H9 (cell line): ENCODE measurements at regions not wholly inside any gene's neighbourhood (a gene's known extent, or its start where the extent isn't known, plus 50 kb on each side); places are given as distances from the start of the nearest gene placed in this dataset.

Source experiments
- DNase-seq: peaks from one replicate; pipeline ENCODE4 v3.0.0-alpha.2; 2017
- H2AFZ ChIP-seq: one replicate; pipeline ENCODE4 v1.6.1; 2013; ENCODE audit warnings: mild to moderate bottlenecking, low read length, control low read depth, moderate library complexity
- H2AK5ac ChIP-seq: 2 replicates; pipeline ENCODE4 v1.6.1; 2013; ENCODE audit warnings: low read length, control low read depth, mixed read lengths; ENCODE audit not compliant: insufficient read length
- H2BK120ac ChIP-seq: one replicate; pipeline ENCODE4 v1.6.1; 2013; ENCODE audit warnings: low read depth, mild to moderate bottlenecking, low read length, control low read depth, inconsistent platforms; ENCODE audit not compliant: poor library complexity, severe bottlenecking
- H2BK12ac ChIP-seq: 2 replicates; pipeline ENCODE4 v1.6.1; 2013; ENCODE audit warnings: low read length, control low read depth, mixed read lengths, low read depth; ENCODE audit not compliant: insufficient read length
- H2BK15ac ChIP-seq: 2 replicates; pipeline ENCODE4 v1.6.1; 2013; ENCODE audit warnings: low read depth, low read length, control low read depth
- H2BK20ac ChIP-seq: one replicate; pipeline ENCODE4 v1.6.1; 2013; ENCODE audit warnings: low read depth, mild to moderate bottlenecking, low read length, control low read depth, inconsistent platforms; ENCODE audit not compliant: poor library complexity, severe bottlenecking
- H2BK5ac ChIP-seq: 2 replicates; pipeline ENCODE4 v1.6.1; 2013; ENCODE audit warnings: low read length, control low read depth, mixed read lengths; ENCODE audit not compliant: insufficient read length
- H3K14ac ChIP-seq: 2 replicates; pipeline ENCODE4 v1.6.1; 2013; ENCODE audit warnings: low read length, control low read depth; ENCODE audit not compliant: insufficient read depth
- H3K18ac ChIP-seq: 2 replicates; pipeline ENCODE4 v1.6.1; 2013; ENCODE audit warnings: low read depth, mild to moderate bottlenecking, mixed read lengths, low read length, control low read depth; ENCODE audit not compliant: insufficient read length
- H3K23ac ChIP-seq: 2 replicates; pipeline ENCODE4 v1.6.1; 2013; ENCODE audit warnings: low read length, control low read depth, mixed read lengths, low read depth; ENCODE audit not compliant: insufficient read length
- H3K23me2 ChIP-seq: 2 replicates; pipeline ENCODE4 v1.6.1; 2013; ENCODE audit warnings: low read depth, mild to moderate bottlenecking, mixed read lengths, low read length, control low read depth; ENCODE audit not compliant: insufficient read length, poor library complexity, severe bottlenecking
- H3K27ac ChIP-seq: 2 replicates; pipeline ENCODE4 v1.5.1; 2013; ENCODE audit warnings: low read length, control low read depth, mixed read lengths, low read depth; ENCODE audit not compliant: insufficient read length
- H3K27me3 ChIP-seq: 2 replicates; pipeline ENCODE4 v1.6.1; 2013; ENCODE audit warnings: low read length, control low read depth, inconsistent platforms; ENCODE audit not compliant: insufficient read depth
- H3K4ac ChIP-seq: 2 replicates; pipeline ENCODE4 v1.6.1; 2013; ENCODE audit warnings: low read depth, mild to moderate bottlenecking, control low read depth, inconsistent platforms, low read length, moderate library complexity
- H3K4me1 ChIP-seq: 2 replicates; pipeline ENCODE4 v1.6.1; 2013; ENCODE audit warnings: low read length, control low read depth, inconsistent platforms; ENCODE audit not compliant: insufficient read depth
- H3K4me2 ChIP-seq: 2 replicates; pipeline ENCODE4 v1.6.1; 2013; ENCODE audit warnings: low read length, control low read depth, mixed read lengths; ENCODE audit not compliant: insufficient read length, insufficient read depth
- H3K56ac ChIP-seq: 2 replicates; pipeline ENCODE4 v1.6.1; 2013; ENCODE audit warnings: low read depth, mild to moderate bottlenecking, mixed read lengths, low read length, control low read depth; ENCODE audit not compliant: insufficient read length
- H3K79me1 ChIP-seq: 2 replicates; pipeline ENCODE4 v1.6.1; 2013; ENCODE audit warnings: low read depth, mild to moderate bottlenecking, moderate library complexity, low read length, control low read depth, inconsistent platforms; ENCODE audit not compliant: insufficient read depth, poor library complexity, severe bottlenecking
- H3K79me2 ChIP-seq: 2 replicates; pipeline ENCODE4 v1.6.1; 2013; ENCODE audit warnings: low read length, control low read depth, inconsistent platforms; ENCODE audit not compliant: insufficient read depth
- H3K9ac ChIP-seq: 2 replicates; pipeline ENCODE4 v1.6.1; 2013; ENCODE audit warnings: low read length, control low read depth, mixed read lengths; ENCODE audit not compliant: insufficient read length; ENCODE audit errors: extremely low read depth
- H3K9me3 ChIP-seq: one replicate; pipeline ENCODE4 v1.6.1; 2013; ENCODE audit warnings: low read depth, low read length, inconsistent platforms; ENCODE audit not compliant: control insufficient read depth
- H3T11ph ChIP-seq: one replicate; pipeline ENCODE4 v1.6.1; 2013; ENCODE audit warnings: mild to moderate bottlenecking, low read length, control low read depth, inconsistent platforms
- H4K20me1 ChIP-seq: one replicate; pipeline ENCODE4 v1.6.1; 2013; ENCODE audit not compliant: control insufficient read depth, insufficient read length, insufficient read depth
- H4K5ac ChIP-seq: 2 replicates; pipeline ENCODE4 v1.6.1; 2013; ENCODE audit warnings: low read depth, mild to moderate bottlenecking, mixed read lengths, low read length, control low read depth; ENCODE audit not compliant: insufficient read length
- H4K8ac ChIP-seq: replicated peaks from 2 replicates; pipeline ENCODE4 v1.6.1; 2013; ENCODE audit warnings: low read length, control low read depth, mixed read lengths, low read depth; ENCODE audit not compliant: insufficient read length
- H4K91ac ChIP-seq: 2 replicates; pipeline ENCODE4 v1.6.1; 2013; ENCODE audit warnings: low read depth, mild to moderate bottlenecking, moderate library complexity, mixed read lengths, low read length, control low read depth; ENCODE audit not compliant: insufficient read length
- H3K27ac Mint-ChIP-seq, 3 experiments: 2 replicates in 2 of 3; 3 replicates in 1 of 3; pipeline ENCODE4 v1.8.0; 2020 to 2021; ENCODE audit warnings: mixed read lengths in 3 of 3, mild to moderate bottlenecking in 1 of 3, moderate library complexity in 1 of 3
- H3K27me3 Mint-ChIP-seq: 2 replicates; pipeline ENCODE4 v1.8.0; 2021; ENCODE audit warnings: low read depth, mild to moderate bottlenecking, moderate library complexity, mixed read lengths
- H3K36me3 Mint-ChIP-seq, 3 experiments: 2 replicates in 2 of 3; 3 replicates in 1 of 3; pipeline ENCODE4 v1.8.0; 2020 to 2021; ENCODE audit warnings: low read depth in 3 of 3, mixed read lengths in 3 of 3; ENCODE audit not compliant: insufficient read depth in 1 of 3
- H3K4me1 Mint-ChIP-seq, 2 experiments: 2 replicates each; pipeline ENCODE4 v1.8.0; 2020; ENCODE audit warnings: mixed read lengths in 2 of 2
- H3K4me3 Mint-ChIP-seq, 2 experiments: 2 replicates in 1 of 2; 3 replicates in 1 of 2; pipeline ENCODE4 v1.8.0; 2020 to 2021; ENCODE audit warnings: mild to moderate bottlenecking in 2 of 2, mixed read lengths in 2 of 2, moderate library complexity in 1 of 2
- H3K9me3 Mint-ChIP-seq, 2 experiments: 2 replicates in 1 of 2; 3 replicates in 1 of 2; pipeline ENCODE4 v1.8.0; 2020; ENCODE audit warnings: mild to moderate bottlenecking in 2 of 2, mixed read lengths in 2 of 2, moderate library complexity in 1 of 2
- CTCF ChIP-seq: fragments of 200-600 bp; sonication (generic); conservative IDR thresholded peaks from 3 replicates; pipeline ENCODE4 v1.8.0; 2021; ENCODE audit warnings: antibody characterized with exemption, mild to moderate bottlenecking
- WGBS: extraction: QIAGEN DNeasy Blood & Tissue Kit; methylation state at CpG from one replicate; pipeline ENCODE4 v1.1.7; 2013; ENCODE audit warnings: missing lambda C conversion rate, low lambda C conversion rate, mixed read lengths; ENCODE audit not compliant: insufficient read length; ENCODE audit errors: extremely low coverage; 5-methylcytosine and 5-hydroxymethylcytosine counted together

GRCh38 chr1:21346365-21347071 lies 56.3 kb upstream of the ECE1 start:
- Histone ChIP-seq H3K18ac (no peak overlapping the region), H3K4ac (no peak overlapping the region), H3K79me2 (no peaks in the 10 kb centered on the region), H2AFZ (no peak overlapping the region), H2BK20ac (no peak overlapping the region), H2BK120ac (no peak overlapping the region), H3K9me3 (no peaks in the 10 kb centered on the region), H4K91ac (no peak overlapping the region), H4K8ac (no peak overlapping the region), H3K4me2 (peak overlapping the region; percentile 72), H2BK5ac (no peak overlapping the region), H4K5ac (no peak overlapping the region), H3K23ac (no peak overlapping the region), H3K27ac (no peak overlapping the region), H3K23me2 (peaks cover 8% of the 10 kb centered on the region), H3T11ph (no peak overlapping the region), H3K27me3 (peaks cover 4% of the 10 kb centered on the region; the same call in 1 of the 2 replicates), H3K14ac (no peak overlapping the region), H3K79me1 (no peaks in the 10 kb centered on the region), H4K20me1 (no peaks in the 10 kb centered on the region), H2AK5ac (no peak overlapping the region), H3K56ac (no peak overlapping the region), H3K9ac (no peak overlapping the region), H3K4me1 (no peaks in the 10 kb centered on the region; the same call in 1 of the 2 replicates), H2BK15ac (no peak overlapping the region), H2BK12ac (no peak overlapping the region)
- Mint-ChIP-seq H3K27ac (no peak overlapping the region), H3K4me3 (no peak overlapping the region), H3K9me3 (no peaks in the 10 kb centered on the region), H3K36me3 (no peaks in the 10 kb centered on the region), H3K4me1 (peaks cover 4 to 25% of the 10 kb centered on the region in 2 experiments; a peak in 3 of 4 replicates), H3K27me3 (peaks cover 27% of the 10 kb centered on the region)
- TF ChIP-seq CTCF, result no peak
- DNase-seq, result no peak
- no CpG with 5 or more reads among the region's 13 CpGs for WGBS
